ENCODE measurements at regions not wholly inside any gene's neighbourhood (a gene's known extent, or its start where the extent isn't known, plus 50 kb on each side); places are given as distances from the start of the nearest gene placed in this dataset.

GRCh38 chr2:2919574-2920365 lies 457.8 kb downstream of the EIPR1 start:
- no peak for TF ChIP-seq POLR2A (IDR thresholded peaks at IDR 0.05; ENCODE audit: control extremely low read depth in 1 of 2, low read depth in 2 of 2, low read length in 2 of 2)
- TF ChIP-seq EZH2 (IDR thresholded peaks at IDR 0.05; ENCODE audit: low read depth, low read length, severe bottlenecking): no peak
- TF ChIP-seq KDM1A (IDR thresholded peaks at IDR 0.05; ENCODE audit: borderline replicate concordance, low read length): no peak
- TF ChIP-seq SP1 (IDR thresholded peaks at IDR 0.05; ENCODE audit: low read depth, low read length): no peak
- TF ChIP-seq CTCF (IDR thresholded peaks at IDR 0.05; ENCODE audit: control extremely low read depth in 1 of 3, insufficient read depth in 1 of 3, low read depth in 1 of 3, low read length in 3 of 3): no peak
- TF ChIP-seq RFX5 (IDR thresholded peaks at IDR 0.05; ENCODE audit: borderline replicate concordance, low read depth, low read length): no peak
- no peak for TF ChIP-seq SP4 (IDR thresholded peaks at IDR 0.05; ENCODE audit: low read length)
- no peak for TF ChIP-seq SIX5 (IDR thresholded peaks at IDR 0.05; ENCODE audit: low read depth, low read length)
- no peak for TF ChIP-seq SRF (IDR thresholded peaks at IDR 0.05; ENCODE audit: low read depth, low read length)
- no peak for TF ChIP-seq PHF8 (conservative IDR thresholded peaks at IDR 0.05; ENCODE audit: low read depth, low read length)
- no peak for TF ChIP-seq RAD21 (IDR thresholded peaks at IDR 0.05 in 1 of 2, conservative IDR thresholded peaks at IDR 0.05 in 1 of 2; ENCODE audit: low read depth in 2 of 2, low read length in 2 of 2)
- no peak for TF ChIP-seq ATF3 (IDR thresholded peaks at IDR 0.05; ENCODE audit: insufficient read depth, low read depth, low read length)

Measured in H1 (cell line).